ENCODE measurements at regions not wholly inside any gene's neighbourhood (a gene's known extent, or its start where the extent isn't known, plus 50 kb on each side); places are given as distances from the start of the nearest gene placed in this dataset.

DNA sequence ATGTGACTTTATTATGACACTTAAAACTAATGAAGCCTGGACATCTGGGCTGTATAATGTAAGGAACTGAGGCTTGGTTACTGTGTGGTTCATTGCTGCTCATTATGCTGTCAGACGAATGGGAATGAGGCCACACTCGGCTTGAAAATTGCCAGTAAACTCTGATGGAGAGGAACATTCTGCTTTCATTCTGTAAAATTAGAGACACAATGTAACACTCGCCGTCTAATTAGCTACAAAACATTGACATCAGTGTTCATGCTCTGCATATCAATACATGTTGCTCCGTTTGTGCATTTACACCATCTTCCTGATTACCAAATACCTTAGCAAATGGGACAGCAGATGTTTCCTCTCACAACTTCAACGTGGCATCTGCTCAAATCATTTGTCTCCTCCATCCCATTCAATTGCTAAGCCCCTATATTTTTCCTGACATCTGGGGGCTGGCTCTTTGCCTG lies 133.0 kb downstream of the SLC28A3 start:
- ChIA-PET POLR2A (ENCODE audit: unreplicated experiment) (no interaction called here), CTCF (interaction anchor here (0.6 kb wide), 1 partner anchor 14 kb away, joined by 3 read pairs; no protein-coding TSS in a partner anchor)
- H2AFZ ChIP-seq (replicated peaks; ENCODE audit: low read length, poor library complexity): no peak overlapping the region
- no TSS peak for BruUV-seq (replicated peaks)
- H3K9me3 ChIP-seq (ENCODE audit: control insufficient read depth, insufficient read depth, low read length): no peaks in the 10 kb centered on the region
- 10% methylated on average over 2 of the region's 6 CpGs; no CpG with 5 or more reads in 1 of the 2 experiments for WGBS, 2 experiments (ENCODE audit: extremely low coverage in 2 of 2, insufficient read length in 1 of 2)
- no peaks in the 10 kb centered on the region for H4K20me1 ChIP-seq (ENCODE audit: insufficient read depth, low read length)
- intact Hi-C loops (cut with micrococcal nuclease): loop anchor here (2.0 kb wide), 1 partner anchor 25 kb away; no protein-coding TSS in a partner anchor
- no peaks in the 10 kb centered on the region for H3K79me1 ChIP-seq (ENCODE audit: low read depth in 1 of 2, low read length in 2 of 2)
- no peak overlapping the region for H2BK15ac ChIP-seq (ENCODE audit: low read depth, low read length)
- no peaks in the 10 kb centered on the region for H3K4me1 ChIP-seq (ENCODE audit: control insufficient read depth, insufficient read depth, low read length)
- TF ChIP-seq, protein P1, sequence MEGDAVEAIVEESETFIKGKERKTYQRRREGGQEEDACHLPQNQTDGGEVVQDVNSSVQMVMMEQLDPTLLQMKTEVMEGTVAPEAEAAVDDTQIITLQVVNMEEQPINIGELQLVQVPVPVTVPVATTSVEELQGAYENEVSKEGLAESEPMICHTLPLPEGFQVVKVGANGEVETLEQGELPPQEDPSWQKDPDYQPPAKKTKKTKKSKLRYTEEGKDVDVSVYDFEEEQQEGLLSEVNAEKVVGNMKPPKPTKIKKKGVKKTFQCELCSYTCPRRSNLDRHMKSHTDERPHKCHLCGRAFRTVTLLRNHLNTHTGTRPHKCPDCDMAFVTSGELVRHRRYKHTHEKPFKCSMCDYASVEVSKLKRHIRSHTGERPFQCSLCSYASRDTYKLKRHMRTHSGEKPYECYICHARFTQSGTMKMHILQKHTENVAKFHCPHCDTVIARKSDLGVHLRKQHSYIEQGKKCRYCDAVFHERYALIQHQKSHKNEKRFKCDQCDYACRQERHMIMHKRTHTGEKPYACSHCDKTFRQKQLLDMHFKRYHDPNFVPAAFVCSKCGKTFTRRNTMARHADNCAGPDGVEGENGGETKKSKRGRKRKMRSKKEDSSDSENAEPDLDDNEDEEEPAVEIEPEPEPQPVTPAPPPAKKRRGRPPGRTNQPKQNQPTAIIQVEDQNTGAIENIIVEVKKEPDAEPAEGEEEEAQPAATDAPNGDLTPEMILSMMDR (conservative IDR thresholded peaks at IDR 0.05; ENCODE audit: low read depth, low read length): no peak
- no peak for TF ChIP-seq MAFK (IDR thresholded peaks at IDR 0.05; ENCODE audit: low read depth, low read length)
- TF ChIP-seq, protein P2, sequence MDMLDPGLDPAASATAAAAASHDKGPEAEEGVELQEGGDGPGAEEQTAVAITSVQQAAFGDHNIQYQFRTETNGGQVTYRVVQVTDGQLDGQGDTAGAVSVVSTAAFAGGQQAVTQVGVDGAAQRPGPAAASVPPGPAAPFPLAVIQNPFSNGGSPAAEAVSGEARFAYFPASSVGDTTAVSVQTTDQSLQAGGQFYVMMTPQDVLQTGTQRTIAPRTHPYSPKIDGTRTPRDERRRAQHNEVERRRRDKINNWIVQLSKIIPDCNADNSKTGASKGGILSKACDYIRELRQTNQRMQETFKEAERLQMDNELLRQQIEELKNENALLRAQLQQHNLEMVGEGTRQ (IDR thresholded peaks at IDR 0.05; ENCODE audit: low read depth, low read length): no peak
- no peak for TF ChIP-seq BHLHE40 (IDR thresholded peaks at IDR 0.05; ENCODE audit: low read depth, low read length)
- TF ChIP-seq RAD21 (IDR thresholded peaks at IDR 0.05; ENCODE audit: low read length): no peak
- no peak for TF ChIP-seq RFX5 (IDR thresholded peaks at IDR 0.05; ENCODE audit: low read depth, low read length)
- H3K9ac ChIP-seq (ENCODE audit: low read depth, low read length): no peak overlapping the region
- in situ Hi-C loops (cut with MboI; ENCODE audit: low sequenced_read_pairs): no loop called here
- no peak overlapping the region for H4K91ac ChIP-seq (ENCODE audit: insufficient read depth, low read depth, low read length)
- no peak overlapping the region for H3K4me3 ChIP-seq (ENCODE audit: insufficient read depth, low read depth, low read length)
- H3K56ac ChIP-seq (ENCODE audit: extremely low read depth, insufficient read depth, low read length): no peak overlapping the region
- H3K36me3 ChIP-seq (ENCODE audit: control insufficient read depth, insufficient read depth, low read length): no peaks in the 10 kb centered on the region
- H2AK9ac ChIP-seq (replicated peaks; ENCODE audit: low read depth, low read length, poor library complexity): no peak overlapping the region
- H3K4ac ChIP-seq (ENCODE audit: low read depth, low read length): no peak overlapping the region
- no peak overlapping the region for H3K14ac ChIP-seq (replicated peaks; ENCODE audit: low read depth, low read length)
- H2AK5ac ChIP-seq (ENCODE audit: low read depth, low read length): no peak overlapping the region
- dilution Hi-C loops (cut with HindIII; ENCODE audit: low sequenced_read_pairs, unreplicated experiment): no loop called here
- no peaks in the 10 kb centered on the region for H3K9me1 ChIP-seq (ENCODE audit: insufficient read depth, low read length)
- no peak overlapping the region for H4K8ac ChIP-seq (ENCODE audit: low read depth in 2 of 2, low read length in 2 of 2)
- peaks cover 3% of the 10 kb centered on the region; the same call in 1 of the 2 replicates for H3K27me3 ChIP-seq (ENCODE audit: control insufficient read depth, insufficient read depth, low read length)
- ATAC-seq (ENCODE audit: low read depth): peak; percentile 42; the same call in 1 of the 2 replicates
- H2BK120ac ChIP-seq (ENCODE audit: low read depth, low read length): no peak overlapping the region
- no peak overlapping the region for H2BK5ac ChIP-seq (ENCODE audit: low read depth, low read length, poor library complexity, severe bottlenecking)
- H4K5ac ChIP-seq (ENCODE audit: low read depth, low read length): no peak overlapping the region
- H3K27ac ChIP-seq (ENCODE audit: insufficient read depth, low read length): no peak overlapping the region; the same call in 1 of the 2 replicates
- no peak overlapping the region for H3K18ac ChIP-seq (ENCODE audit: low read depth, low read length)
- no peak overlapping the region for H2BK20ac ChIP-seq (ENCODE audit: low read depth, low read length)
- DNase-seq: no peak
- H3K23ac ChIP-seq (ENCODE audit: low read depth, low read length): no peak overlapping the region
- H3K4me2 ChIP-seq (ENCODE audit: low read depth, low read length): peak overlapping the region; percentile 29; the same call in 1 of the 2 replicates
